SK-N-SH (cell line): ENCODE measurements at regions not wholly inside any gene's neighbourhood (a gene's known extent, or its start where the extent isn't known, plus 50 kb on each side); places are given as distances from the start of the nearest gene placed in this dataset.

ENCODE experiments used
- EP300 ChIP-seq, 2 experiments: IDR thresholded peaks; 2 replicates each; pipeline versions ENCODE4 v1.4.0 to v1.6.1; 2012; ENCODE audit warnings: borderline replicate concordance in 1 of 2, low read depth in 1 of 2, low read length in 1 of 2
- EZH2phosphoT487 ChIP-seq: fragments of 200-600 bp; sonication (generic); IDR thresholded peaks from 2 replicates; pipeline ENCODE4 v1.6.1; 2017; ENCODE audit warnings: low read depth, mixed run types, mild to moderate bottlenecking, antibody characterized with exemption, moderate library complexity, borderline replicate concordance
- POLR2AphosphoS5 ChIP-seq: IDR thresholded peaks from 2 replicates; pipeline ENCODE4 v1.6.1; 2012; ENCODE audit warnings: low read depth, low read length
- RAD21 ChIP-seq: IDR thresholded peaks from 2 replicates; pipeline ENCODE4 v1.6.1; 2012; ENCODE audit warnings: mild to moderate bottlenecking, low read length
- TF ChIP-seq, protein P1 (sequence below): fragments of 200-600 bp; sonication (generic); IDR thresholded peaks from 2 replicates; pipeline ENCODE4 v1.6.1; 2017; ENCODE audit warnings: antibody characterized with exemption, mild to moderate bottlenecking, moderate library complexity

DNA sequence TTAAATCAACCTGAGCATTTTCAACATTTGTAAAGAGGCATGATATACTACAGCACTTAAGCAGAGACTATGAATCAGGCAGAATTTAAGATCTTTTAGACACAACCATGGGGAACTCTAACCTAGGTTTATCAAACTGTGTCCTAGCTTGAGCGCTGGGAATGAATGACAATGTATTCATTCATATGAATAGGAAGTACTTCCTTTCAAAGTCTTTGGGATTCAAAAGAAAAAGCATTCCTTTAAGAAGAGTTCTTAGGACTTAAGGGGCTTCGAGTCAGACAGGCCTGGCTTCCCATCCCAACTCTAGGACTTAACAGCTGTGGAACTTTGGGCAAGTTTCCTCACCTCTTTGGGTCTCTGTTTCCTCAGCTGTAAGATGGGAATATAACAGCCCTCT lies 104.6 kb downstream of the ANAPC4 start:
- no peak for TF ChIP-seq EZH2phosphoT487
- TF ChIP-seq, protein P1, sequence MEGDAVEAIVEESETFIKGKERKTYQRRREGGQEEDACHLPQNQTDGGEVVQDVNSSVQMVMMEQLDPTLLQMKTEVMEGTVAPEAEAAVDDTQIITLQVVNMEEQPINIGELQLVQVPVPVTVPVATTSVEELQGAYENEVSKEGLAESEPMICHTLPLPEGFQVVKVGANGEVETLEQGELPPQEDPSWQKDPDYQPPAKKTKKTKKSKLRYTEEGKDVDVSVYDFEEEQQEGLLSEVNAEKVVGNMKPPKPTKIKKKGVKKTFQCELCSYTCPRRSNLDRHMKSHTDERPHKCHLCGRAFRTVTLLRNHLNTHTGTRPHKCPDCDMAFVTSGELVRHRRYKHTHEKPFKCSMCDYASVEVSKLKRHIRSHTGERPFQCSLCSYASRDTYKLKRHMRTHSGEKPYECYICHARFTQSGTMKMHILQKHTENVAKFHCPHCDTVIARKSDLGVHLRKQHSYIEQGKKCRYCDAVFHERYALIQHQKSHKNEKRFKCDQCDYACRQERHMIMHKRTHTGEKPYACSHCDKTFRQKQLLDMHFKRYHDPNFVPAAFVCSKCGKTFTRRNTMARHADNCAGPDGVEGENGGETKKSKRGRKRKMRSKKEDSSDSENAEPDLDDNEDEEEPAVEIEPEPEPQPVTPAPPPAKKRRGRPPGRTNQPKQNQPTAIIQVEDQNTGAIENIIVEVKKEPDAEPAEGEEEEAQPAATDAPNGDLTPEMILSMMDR: no peak
- no peak for TF ChIP-seq POLR2AphosphoS5
- no peak for TF ChIP-seq RAD21
- TF ChIP-seq EP300 (IDR thresholded peaks at IDR 0.05; ENCODE audit: borderline replicate concordance in 1 of 2, low read depth in 1 of 2, low read length in 1 of 2): no peak
